ENCODE measurements at regions not wholly inside any gene's neighbourhood (a gene's known extent, or its start where the extent isn't known, plus 50 kb on each side); places are given as distances from the start of the nearest gene placed in this dataset.

DNA sequence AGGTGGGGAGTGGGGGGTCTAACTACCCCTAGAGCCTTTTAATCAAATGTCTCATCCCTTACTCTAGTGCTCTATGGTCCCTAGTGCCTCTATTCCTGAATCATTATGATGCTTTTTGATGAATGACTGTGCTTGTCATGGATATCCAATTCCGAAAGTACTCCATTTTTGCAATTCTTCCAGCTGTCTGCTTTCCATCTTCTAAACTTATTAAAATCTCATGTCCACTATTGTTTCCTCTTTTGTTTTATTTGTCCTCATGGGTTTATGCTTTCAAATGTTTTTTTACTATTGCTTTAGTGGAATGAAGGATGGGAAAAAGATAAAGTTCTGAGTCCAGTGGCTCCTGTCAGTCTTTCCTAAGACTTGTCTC lies 77.2 kb upstream of the KCNMB2 start:
- POLR2A ChIA-PET (ENCODE audit: low non-redundant PET), result no interaction called here
- Histone ChIP-seq H3K4me3 (ENCODE audit: low read depth, low read length, poor library complexity, severe bottlenecking) (no peak overlapping the region), H3K36me3 (ENCODE audit: insufficient read depth, low read length, poor library complexity, severe bottlenecking) (no peaks in the 10 kb centered on the region), H3K9me3 (ENCODE audit: low read depth, low read length, poor library complexity, severe bottlenecking) (no peaks in the 10 kb centered on the region), H3K27me3 (replicated peaks; ENCODE audit: insufficient read depth, low read depth, low read length, poor library complexity) (no peaks in the 10 kb centered on the region), H3K4me1 (ENCODE audit: insufficient read depth, low read length, poor library complexity, severe bottlenecking) (peaks cover 18% of the 10 kb centered on the region), H3K27ac (ENCODE audit: low read depth, low read length, poor library complexity, severe bottlenecking) (no peak overlapping the region)
- DNase-seq (ENCODE audit: low spot score), result no peak
- no TSS peak for BruUV-seq (replicated peaks)
- CTCF ChIA-PET, result no interaction called here
- no peak for TF ChIP-seq EZH2 (IDR thresholded peaks at IDR 0.05; ENCODE audit: borderline replicate concordance, low read depth, low read length, poor library complexity, severe bottlenecking)
- intact Hi-C loops (cut with micrococcal nuclease; ENCODE audit: unreplicated experiment), result no loop called here

DNA sequence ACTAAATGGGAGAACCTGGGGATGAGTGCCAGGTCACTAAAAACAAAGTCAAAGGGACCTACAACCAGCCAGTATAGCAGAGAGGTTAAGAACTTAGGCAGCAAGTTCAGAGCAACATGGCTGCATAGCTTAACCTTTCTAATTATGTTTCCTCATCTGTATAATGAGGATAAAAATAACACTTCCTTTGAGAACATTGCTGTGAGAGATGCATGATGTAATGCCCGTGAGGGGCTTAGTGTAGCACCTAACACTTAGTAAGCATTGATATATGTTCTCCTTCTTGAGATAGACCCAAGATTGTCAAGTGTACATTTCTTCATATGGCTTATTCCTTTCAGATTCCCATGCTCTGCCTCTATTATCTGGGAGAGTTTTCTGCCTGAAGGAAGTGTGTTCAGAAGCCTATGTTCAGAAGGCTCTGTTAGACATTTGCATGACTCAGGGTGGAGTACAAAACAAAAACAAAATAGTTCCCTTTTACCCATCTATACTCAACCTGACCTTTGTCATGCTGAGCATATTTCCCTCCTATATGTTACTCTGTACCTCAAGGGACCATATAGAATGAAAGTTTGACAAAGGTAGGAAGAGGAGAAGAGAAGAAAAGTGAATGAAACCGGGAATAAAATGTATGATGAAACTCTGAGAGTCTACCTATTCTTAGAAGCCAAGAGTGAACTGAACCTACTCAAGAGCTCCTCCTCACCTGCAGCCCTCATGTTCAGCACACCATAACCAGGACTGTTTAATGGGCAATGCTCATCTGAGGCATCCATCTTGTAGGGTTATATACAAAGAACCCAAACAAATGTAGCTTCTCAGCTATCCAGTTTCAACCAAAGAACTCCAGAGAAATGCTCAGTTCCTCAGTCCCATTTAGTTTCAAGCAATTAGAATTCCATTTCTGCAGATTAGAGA lies 70.7 kb upstream of the KCNMB2 start:
- no peaks in the 10 kb centered on the region for H3K36me3 ChIP-seq (ENCODE audit: insufficient read depth, low read length, poor library complexity, severe bottlenecking)
- H3K27me3 ChIP-seq (replicated peaks; ENCODE audit: insufficient read depth, low read depth, low read length, poor library complexity), result no peaks in the 10 kb centered on the region
- CTCF ChIA-PET, result no interaction called here
- no peak for DNase-seq (ENCODE audit: low spot score)
- no peaks in the 10 kb centered on the region for H3K4me1 ChIP-seq (ENCODE audit: insufficient read depth, low read length, poor library complexity, severe bottlenecking)
- H3K9me3 ChIP-seq (ENCODE audit: low read depth, low read length, poor library complexity, severe bottlenecking), result no peaks in the 10 kb centered on the region
- intact Hi-C loops (cut with micrococcal nuclease; ENCODE audit: unreplicated experiment), result no loop called here
- POLR2A ChIA-PET (ENCODE audit: low non-redundant PET), result no interaction called here
- H3K4me3 ChIP-seq (ENCODE audit: low read depth, low read length, poor library complexity, severe bottlenecking), result no peak overlapping the region
- TF ChIP-seq EZH2 (IDR thresholded peaks at IDR 0.05; ENCODE audit: borderline replicate concordance, low read depth, low read length, poor library complexity, severe bottlenecking), result no peak
- TF ChIP-seq, protein P1, sequence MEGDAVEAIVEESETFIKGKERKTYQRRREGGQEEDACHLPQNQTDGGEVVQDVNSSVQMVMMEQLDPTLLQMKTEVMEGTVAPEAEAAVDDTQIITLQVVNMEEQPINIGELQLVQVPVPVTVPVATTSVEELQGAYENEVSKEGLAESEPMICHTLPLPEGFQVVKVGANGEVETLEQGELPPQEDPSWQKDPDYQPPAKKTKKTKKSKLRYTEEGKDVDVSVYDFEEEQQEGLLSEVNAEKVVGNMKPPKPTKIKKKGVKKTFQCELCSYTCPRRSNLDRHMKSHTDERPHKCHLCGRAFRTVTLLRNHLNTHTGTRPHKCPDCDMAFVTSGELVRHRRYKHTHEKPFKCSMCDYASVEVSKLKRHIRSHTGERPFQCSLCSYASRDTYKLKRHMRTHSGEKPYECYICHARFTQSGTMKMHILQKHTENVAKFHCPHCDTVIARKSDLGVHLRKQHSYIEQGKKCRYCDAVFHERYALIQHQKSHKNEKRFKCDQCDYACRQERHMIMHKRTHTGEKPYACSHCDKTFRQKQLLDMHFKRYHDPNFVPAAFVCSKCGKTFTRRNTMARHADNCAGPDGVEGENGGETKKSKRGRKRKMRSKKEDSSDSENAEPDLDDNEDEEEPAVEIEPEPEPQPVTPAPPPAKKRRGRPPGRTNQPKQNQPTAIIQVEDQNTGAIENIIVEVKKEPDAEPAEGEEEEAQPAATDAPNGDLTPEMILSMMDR (conservative IDR thresholded peaks at IDR 0.05; ENCODE audit: low read depth, low read length), result no peak
- H3K27ac ChIP-seq (ENCODE audit: low read depth, low read length, poor library complexity, severe bottlenecking), result no peak overlapping the region
- no TSS peak for BruUV-seq (replicated peaks)

DNA sequence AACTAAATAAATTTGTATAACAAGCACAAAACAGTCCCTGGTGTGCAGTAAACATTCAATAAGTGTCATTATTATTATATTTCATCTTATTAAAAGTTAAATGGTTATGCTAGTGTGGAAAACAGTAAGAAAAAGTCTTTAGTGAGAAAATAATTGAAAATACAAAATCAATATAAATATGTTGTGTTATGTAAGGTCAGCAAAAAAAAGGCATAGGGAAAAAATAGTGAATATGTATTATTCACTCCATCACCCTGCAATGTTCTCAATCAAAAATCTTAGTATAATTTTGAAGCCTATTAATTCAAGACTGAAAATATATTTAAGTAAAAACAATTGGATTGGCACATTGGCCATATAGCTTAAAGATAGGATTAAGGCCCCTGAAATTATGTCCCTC lies 63.3 kb upstream of the KCNMB2 start:
- DNase-seq (ENCODE audit: low spot score), result no peak
- no peaks in the 10 kb centered on the region for H3K27me3 ChIP-seq (replicated peaks; ENCODE audit: insufficient read depth, low read depth, low read length, poor library complexity)
- no peaks in the 10 kb centered on the region for H3K4me1 ChIP-seq (ENCODE audit: insufficient read depth, low read length, poor library complexity, severe bottlenecking)
- H3K4me3 ChIP-seq (ENCODE audit: low read depth, low read length, poor library complexity, severe bottlenecking), result no peak overlapping the region
- H3K27ac ChIP-seq (ENCODE audit: low read depth, low read length, poor library complexity, severe bottlenecking), result no peak overlapping the region
- H3K9me3 ChIP-seq (ENCODE audit: low read depth, low read length, poor library complexity, severe bottlenecking), result no peaks in the 10 kb centered on the region
- CTCF ChIA-PET, result no interaction called here
- H3K36me3 ChIP-seq (ENCODE audit: insufficient read depth, low read length, poor library complexity, severe bottlenecking), result no peaks in the 10 kb centered on the region
- POLR2A ChIA-PET (ENCODE audit: low non-redundant PET), result no interaction called here
- TF ChIP-seq, protein P1 (conservative IDR thresholded peaks at IDR 0.05; ENCODE audit: low read depth, low read length), result no peak
- TF ChIP-seq EZH2 (IDR thresholded peaks at IDR 0.05; ENCODE audit: borderline replicate concordance, low read depth, low read length, poor library complexity, severe bottlenecking), result no peak
- no TSS peak for BruUV-seq (replicated peaks)
- intact Hi-C loops (cut with micrococcal nuclease; ENCODE audit: unreplicated experiment), result no loop called here

- no peak for DNase-seq (ENCODE audit: low spot score)
- BruUV-seq (replicated peaks), result no TSS peak
- intact Hi-C loops (cut with micrococcal nuclease; ENCODE audit: unreplicated experiment), result no loop called here
- no peak for TF ChIP-seq EZH2 (IDR thresholded peaks at IDR 0.05; ENCODE audit: borderline replicate concordance, low read depth, low read length, poor library complexity, severe bottlenecking)
- TF ChIP-seq, protein P1 (conservative IDR thresholded peaks at IDR 0.05; ENCODE audit: low read depth, low read length), result no peak
- H3K27me3 ChIP-seq (replicated peaks; ENCODE audit: insufficient read depth, low read depth, low read length, poor library complexity), result no peaks in the 10 kb centered on the region
- CTCF ChIA-PET, result interaction anchor here (0.6 kb wide), 1 partner anchor 1315 kb away, joined by 3 read pairs; no protein-coding TSS in a partner anchor
- no peaks in the 10 kb centered on the region for H3K9me3 ChIP-seq (ENCODE audit: low read depth, low read length, poor library complexity, severe bottlenecking)
- H3K27ac ChIP-seq (ENCODE audit: low read depth, low read length, poor library complexity, severe bottlenecking), result no peak overlapping the region
- H3K36me3 ChIP-seq (ENCODE audit: insufficient read depth, low read length, poor library complexity, severe bottlenecking), result no peaks in the 10 kb centered on the region
- no peaks in the 10 kb centered on the region for H3K4me1 ChIP-seq (ENCODE audit: insufficient read depth, low read length, poor library complexity, severe bottlenecking)
- H3K4me3 ChIP-seq (ENCODE audit: low read depth, low read length, poor library complexity, severe bottlenecking), result no peak overlapping the region
- POLR2A ChIA-PET (ENCODE audit: low non-redundant PET), result no interaction called here
Measured at GRCh38 chr3:178474526-178474925, 61.7 kb upstream of the KCNMB2 start.

Measured in A673 (cell line).